ENCODE measurements at regions not wholly inside any gene's neighbourhood (a gene's known extent, or its start where the extent isn't known, plus 50 kb on each side); places are given as distances from the start of the nearest gene placed in this dataset.

DNA sequence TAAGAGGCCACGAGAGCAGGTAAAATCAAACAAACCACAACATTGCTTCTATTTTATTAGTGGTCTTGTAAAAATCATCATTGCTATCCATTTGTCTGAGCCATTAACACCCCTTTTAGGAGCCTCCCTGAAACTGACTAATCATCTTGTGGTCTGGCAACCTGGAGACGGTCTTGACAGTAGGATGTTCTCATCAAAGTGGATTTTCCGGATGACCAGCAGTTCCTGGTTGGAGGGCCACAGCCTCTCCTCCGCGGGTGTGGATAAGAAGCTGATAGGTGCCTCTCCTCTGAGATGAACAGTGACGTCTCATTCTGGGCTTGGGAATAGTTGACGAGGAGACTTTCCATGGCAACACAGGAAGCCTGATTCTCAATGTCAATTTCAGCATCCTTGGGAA lies 490.7 kb downstream of the TYW1 start:
- TF ChIP-seq, protein P1, sequence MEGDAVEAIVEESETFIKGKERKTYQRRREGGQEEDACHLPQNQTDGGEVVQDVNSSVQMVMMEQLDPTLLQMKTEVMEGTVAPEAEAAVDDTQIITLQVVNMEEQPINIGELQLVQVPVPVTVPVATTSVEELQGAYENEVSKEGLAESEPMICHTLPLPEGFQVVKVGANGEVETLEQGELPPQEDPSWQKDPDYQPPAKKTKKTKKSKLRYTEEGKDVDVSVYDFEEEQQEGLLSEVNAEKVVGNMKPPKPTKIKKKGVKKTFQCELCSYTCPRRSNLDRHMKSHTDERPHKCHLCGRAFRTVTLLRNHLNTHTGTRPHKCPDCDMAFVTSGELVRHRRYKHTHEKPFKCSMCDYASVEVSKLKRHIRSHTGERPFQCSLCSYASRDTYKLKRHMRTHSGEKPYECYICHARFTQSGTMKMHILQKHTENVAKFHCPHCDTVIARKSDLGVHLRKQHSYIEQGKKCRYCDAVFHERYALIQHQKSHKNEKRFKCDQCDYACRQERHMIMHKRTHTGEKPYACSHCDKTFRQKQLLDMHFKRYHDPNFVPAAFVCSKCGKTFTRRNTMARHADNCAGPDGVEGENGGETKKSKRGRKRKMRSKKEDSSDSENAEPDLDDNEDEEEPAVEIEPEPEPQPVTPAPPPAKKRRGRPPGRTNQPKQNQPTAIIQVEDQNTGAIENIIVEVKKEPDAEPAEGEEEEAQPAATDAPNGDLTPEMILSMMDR (IDR thresholded peaks at IDR 0.05) = no peak

DNA sequence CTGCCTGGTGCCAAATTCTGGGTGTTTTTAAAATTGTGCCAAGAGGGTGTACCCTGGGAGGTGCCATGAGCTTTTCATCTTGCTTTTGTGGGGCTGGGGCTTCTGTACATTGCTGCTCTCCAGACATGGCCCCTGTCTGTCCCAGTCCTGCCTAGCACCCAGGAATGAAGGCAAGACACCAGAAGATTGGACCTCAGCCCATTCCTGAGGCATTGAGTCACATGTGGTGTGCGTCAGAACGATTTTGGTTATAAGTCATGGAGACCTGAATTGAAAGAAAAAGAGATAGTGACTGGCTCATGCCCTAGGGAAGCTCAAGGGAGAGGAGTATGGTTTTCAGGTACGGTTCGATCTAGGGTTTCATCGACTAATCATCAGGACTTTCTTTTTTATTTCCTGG lies 493.2 kb downstream of the TYW1 start:
- TF ChIP-seq, protein P1 (IDR thresholded peaks at IDR 0.05) = no peak

DNA sequence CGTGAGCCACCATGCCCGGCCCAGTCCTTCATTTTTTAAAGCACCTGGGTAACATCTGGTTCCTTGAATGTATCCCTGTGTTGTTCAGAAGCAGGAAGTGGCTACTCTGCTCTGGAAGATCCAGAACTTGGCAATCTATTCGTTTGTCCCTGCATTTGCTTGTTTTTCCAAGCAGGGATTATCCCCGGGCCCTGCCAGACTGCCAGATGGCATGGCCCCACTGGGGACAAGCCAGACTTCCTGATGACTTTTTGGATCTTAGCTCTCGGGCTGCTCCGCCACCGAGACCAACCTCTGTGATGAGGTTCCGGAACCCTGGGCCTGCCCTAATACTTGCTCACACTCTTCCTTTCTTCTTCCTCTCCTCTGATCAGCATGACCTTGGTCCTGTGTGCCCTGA lies 496.7 kb downstream of the TYW1 start:
- TF ChIP-seq, protein P1 (IDR thresholded peaks at IDR 0.05) = no peak

DNA sequence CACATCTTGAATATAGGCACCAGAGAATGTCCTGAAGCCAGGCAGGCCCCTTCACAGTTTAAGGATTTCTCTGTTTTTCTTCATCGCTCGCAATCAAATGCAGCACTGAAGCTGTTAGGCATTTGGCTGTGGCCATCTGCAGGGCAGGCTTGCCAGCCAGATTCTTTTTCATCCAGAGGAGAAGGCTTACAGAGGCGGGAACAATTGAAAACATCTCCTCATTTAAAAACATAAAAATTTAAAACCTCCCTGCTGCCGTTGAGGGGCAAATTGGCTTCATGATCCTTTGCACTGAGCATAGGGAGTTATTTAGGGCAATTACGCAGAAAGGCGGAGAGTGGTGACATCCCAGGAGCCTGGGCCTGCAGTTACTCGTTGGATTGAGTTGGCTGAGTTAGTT lies 500.0 kb downstream of the TYW1 start:
- TF ChIP-seq, protein P1 (IDR thresholded peaks at IDR 0.05) = no peak

DNA sequence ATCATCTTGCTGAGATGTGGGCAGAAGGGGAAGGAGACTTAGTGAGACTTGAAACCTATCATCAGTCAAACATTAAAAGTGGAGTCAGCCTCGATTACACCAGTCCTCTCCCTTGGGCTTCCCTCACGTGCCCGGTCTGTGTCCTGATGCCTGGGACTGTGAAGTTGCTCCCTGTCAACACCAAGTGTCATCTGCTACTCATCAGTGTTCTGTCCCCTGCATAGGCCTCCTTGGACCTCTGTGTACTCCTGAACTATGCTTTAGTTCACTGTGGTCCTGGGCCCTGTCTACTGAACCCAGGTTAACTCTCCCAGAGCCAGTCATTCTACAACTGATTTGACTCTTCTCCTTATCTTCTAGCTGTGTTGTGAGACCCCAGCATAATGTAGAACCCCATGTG lies 506.3 kb downstream of the TYW1 start:
- TF ChIP-seq, protein P1 (IDR thresholded peaks at IDR 0.05) = no peak

DNA sequence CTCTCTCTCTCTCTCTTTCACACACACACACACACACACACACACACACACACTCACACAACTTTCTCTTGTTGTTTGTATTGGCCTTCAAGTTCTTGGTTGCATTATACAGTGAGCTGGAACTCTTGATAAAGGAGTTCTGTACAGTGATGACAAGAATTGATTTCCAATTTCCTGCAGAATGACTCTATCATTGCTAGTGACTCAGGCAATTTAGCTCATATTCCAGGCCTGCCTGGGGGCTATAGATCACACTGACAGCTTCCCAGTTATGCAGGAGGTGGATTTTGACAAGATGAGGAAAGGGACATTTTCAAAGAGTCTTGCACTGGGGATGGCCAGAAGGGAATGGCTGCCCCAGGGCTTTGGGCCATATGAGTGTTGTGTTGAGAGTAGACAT lies 508.8 kb downstream of the TYW1 start:
- TF ChIP-seq, protein P1 (IDR thresholded peaks at IDR 0.05) = no peak

DNA sequence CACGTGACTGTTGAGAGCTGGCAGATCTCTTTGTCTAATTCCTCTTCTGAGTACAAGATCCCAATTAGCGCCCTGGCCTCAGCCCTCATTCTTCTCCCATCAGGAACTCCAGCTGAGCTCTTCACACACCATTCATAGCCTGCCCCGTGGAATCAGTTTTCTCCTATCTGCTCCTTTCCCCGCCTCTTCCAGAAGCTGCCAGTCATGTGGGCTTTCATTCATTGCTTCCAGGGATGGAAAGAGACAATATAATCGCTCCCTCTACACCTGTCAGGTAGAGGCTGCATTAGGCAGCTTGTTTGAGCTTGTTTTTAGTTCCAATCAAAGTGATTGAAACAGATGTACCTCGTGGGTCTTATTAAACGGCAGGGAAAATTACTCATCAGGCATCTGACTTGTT lies 515.8 kb downstream of the TYW1 start:
- TF ChIP-seq, protein P1 (IDR thresholded peaks at IDR 0.05) = no peak

DNA sequence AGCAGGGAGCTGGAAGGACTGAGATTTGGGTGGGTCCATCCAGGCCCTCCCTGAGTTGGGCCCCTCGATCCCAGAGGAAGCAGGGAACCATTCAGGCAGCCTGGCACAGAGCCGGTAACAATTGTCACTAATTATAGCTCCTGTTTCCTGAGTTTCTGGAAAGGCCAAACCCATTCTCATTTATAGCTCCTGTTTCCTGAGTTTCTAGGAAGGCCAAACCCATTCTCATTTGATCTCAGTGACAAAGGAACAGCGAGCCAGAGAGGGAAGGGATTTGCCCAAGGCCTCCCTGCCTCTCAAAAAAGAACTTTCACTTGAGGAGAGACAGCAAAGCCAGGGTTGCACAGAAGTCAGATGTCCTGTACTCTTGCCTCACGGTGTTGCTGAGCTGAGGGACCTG lies 521.9 kb downstream of the TYW1 start:
- TF ChIP-seq, protein P1 (IDR thresholded peaks at IDR 0.05) = no peak
